Heart left ventricle (tissue), 13 donors: ENCODE measurements at regions not wholly inside any gene's neighbourhood (a gene's known extent, or its start where the extent isn't known, plus 50 kb on each side); places are given as distances from the start of the nearest gene placed in this dataset.

Experiments used
- POLR2A ChIP-seq, 2 donors: fragments of 450-650 bp; IDR thresholded peaks; one replicate each; pipeline ENCODE4 v1.6.1; 2017; ENCODE audit warnings: antibody characterized with exemption in 2 of 2, mild to moderate bottlenecking in 2 of 2, moderate library complexity in 2 of 2
- TF ChIP-seq, protein P1 (sequence below), 12 donors: fragments of 200-600 bp; sonication (generic) in 4 of 12; IDR thresholded peaks; one replicate each; pipeline versions ENCODE4 v1.5.0 to v1.8.0; 2018 to 2022; ENCODE audit warnings: antibody characterized with exemption in 12 of 12, mild to moderate bottlenecking in 5 of 12
- donor health status: ischemic (EF 13 %, LVEDD 7.1; RV severe dilation, severe dysfunction).
- donor health status: DM: no; HTN: yes; CAD: no.
- donor health status: DM: no; HTN: no; CAD: no.
- donor health status: ischemic (EF 25% LVEDD 6.9; RV normal size, moderate dysfunction).
- donor health status: ischemic (EF 25% LVEDD 5.7; RV mildly dilated, moderate dysfunction).
- donor health status: ischemic (EF 35%, LVEDD 5.7; RV mildly dilated, moderate dysfunction).
- donor health status: nonischemic (EF 11% LVEDD 7.7; RV severe dilation, severe dysfunction).
- donor health status: DM: yes; HTN: yes; CAD: no.
- donor health status: PGD.
- donor health status: ischemic (EF 29% LVEDD 5.4; RV normal size, mild dysfunction).
- donor health status: nonischemic (EF 23%, LVEDD 6.1; RV moderate dilation, normal function).

DNA sequence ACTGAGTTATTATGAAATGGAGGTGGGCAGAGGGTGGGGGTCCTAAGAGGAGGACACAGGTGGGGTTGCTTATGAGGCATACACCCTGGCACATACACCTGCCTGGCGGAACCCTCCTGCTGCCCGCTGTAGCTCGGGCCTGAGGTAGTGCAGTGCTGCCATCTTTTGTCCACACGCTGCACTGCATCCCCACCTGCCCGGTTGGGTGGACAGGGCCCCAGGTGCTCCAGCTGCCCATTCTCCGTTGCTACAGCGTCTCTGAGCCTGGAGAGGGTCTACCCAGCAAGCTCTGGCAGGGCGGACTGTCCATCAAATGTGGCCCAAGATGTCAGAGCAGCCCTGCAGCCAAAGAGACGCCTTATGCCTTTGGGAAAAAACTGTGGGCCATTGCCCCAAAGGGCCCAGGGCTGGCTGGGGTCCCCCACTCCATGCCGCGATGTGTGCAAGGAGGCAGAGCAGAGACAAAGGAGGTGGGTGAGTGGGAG, 131.2 kb downstream of the BUD13 start:
- TF ChIP-seq, protein P1, sequence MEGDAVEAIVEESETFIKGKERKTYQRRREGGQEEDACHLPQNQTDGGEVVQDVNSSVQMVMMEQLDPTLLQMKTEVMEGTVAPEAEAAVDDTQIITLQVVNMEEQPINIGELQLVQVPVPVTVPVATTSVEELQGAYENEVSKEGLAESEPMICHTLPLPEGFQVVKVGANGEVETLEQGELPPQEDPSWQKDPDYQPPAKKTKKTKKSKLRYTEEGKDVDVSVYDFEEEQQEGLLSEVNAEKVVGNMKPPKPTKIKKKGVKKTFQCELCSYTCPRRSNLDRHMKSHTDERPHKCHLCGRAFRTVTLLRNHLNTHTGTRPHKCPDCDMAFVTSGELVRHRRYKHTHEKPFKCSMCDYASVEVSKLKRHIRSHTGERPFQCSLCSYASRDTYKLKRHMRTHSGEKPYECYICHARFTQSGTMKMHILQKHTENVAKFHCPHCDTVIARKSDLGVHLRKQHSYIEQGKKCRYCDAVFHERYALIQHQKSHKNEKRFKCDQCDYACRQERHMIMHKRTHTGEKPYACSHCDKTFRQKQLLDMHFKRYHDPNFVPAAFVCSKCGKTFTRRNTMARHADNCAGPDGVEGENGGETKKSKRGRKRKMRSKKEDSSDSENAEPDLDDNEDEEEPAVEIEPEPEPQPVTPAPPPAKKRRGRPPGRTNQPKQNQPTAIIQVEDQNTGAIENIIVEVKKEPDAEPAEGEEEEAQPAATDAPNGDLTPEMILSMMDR (IDR thresholded peaks at IDR 0.05): peak; percentile 34 to 72 (median 60)
- TF ChIP-seq POLR2A (IDR thresholded peaks at IDR 0.05): no peak
